ENCODE measurements at regions not wholly inside any gene's neighbourhood (a gene's known extent, or its start where the extent isn't known, plus 50 kb on each side); places are given as distances from the start of the nearest gene placed in this dataset.
"Not testable (repeated sequence)": the region's sequence is repeated elsewhere in the genome, so short reads cannot be mapped to it uniquely, and the experiment has no call there.

DNA sequence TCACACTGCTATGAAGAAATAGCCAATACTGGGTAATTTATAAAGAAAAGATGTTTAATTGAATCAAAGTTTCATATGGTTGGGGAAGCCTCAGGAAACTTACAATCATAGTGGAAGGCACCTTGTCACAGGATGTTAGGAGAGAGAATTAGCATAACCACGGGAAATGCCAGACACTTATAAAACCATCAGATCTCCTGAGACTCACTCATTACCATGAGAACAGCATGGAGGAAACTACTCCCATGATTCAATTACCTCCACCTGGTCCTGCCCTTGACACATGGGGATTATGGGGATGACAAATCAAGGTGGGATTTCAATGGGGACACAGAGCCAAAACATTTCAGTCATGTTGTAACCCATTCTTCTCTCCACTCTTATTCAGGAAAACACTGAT is 472.9 kb upstream of the FSIP2 start:
- DNase-seq (ENCODE audit: low read depth): no peak

DNA sequence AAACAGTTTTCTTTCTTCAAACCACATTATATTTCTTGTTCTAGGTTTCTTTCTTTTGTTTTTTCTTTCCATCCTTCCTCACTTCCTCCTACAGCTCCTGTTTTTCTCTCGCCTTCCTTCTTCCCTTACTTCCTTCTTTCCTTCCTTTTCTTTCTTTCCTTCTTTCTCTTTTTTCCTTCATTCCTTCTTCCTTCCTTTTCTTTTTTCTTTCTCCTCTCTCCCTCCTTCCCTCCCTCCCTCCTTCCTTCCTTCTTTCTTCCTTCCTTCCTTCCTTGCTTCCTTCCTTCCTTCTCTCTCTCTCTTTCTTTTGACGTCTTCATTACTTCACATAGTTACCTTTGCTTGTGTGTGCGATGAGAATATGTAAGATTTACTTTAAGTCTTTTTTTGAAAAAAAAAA is 470.0 kb upstream of the FSIP2 start:
- DNase-seq (ENCODE audit: low read depth): no peak

DNA sequence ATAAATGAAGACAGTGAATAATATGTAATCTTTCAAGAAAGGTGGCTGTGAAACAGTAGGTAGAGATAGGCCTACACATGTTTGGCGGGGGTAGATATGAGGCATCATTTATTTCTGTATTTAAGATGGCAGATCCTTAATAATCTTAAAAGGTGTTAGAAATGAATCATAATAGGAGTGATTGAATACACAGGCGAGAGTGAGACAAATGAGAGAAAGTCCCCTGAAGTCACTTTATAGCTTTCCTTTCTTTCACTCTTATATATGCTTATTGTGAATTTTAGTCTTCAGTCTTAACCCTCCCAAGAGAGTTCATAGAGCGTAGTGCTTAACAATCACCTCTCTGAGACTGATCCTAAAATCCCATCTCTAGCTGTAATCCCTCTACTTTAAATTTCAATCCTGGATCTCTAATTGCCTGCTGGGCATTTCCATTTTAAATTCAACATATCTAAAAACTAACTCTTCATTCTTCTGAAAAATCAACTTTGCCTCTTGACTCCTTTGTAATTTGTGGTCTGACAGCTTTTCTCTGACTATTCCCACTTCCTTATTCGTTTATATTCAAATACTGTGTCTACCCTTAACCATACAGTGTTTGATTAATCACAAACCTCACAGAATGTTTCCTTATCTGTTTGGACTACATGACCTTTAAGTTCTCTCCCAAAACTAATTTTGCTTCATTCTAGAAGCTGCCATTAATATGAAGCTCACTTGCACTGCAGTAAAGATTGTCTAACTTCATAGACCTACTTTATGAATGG is 463.7 kb upstream of the FSIP2 start:
- no peak for DNase-seq (ENCODE audit: low read depth)

DNA sequence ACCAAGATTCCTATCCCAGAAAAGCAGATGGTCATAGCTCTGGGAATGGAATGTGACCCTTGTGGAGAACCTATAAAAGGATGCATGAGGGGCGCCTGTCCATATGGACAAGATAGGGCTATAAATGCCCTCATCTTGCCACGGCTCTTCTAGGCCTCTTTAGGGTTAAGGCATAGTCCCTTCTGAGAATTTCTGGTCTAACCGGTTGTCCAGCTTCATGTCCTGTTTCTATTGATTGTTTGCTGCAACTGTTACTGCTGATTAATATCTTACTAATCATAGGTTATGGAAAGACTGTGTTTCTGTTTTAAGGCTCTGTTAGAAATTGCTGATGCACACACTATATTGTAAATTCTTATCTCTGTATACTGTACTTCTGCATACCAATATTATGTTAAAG is 462.6 kb upstream of the FSIP2 start:
- not testable (repeated sequence) for DNase-seq (ENCODE audit: low read depth)

DNA sequence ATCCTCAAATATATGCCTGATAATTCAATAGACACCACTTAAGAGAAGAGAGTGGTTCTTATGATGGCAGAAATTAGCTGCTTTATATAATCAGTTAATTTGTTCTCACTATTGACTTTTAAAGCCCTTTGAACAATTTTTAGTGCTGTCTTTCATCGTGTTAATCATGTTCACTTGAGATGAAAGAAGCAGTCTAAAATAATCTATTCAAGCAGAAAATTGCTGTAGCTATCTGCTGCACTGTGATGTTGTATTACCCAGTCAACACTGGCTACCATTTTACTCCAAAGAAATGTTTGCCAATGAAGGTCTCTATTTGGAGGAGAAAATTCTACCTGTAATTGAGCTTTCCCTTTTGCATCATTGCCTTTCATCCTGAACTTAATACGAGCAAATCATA is 459.8 kb upstream of the FSIP2 start:
- no peak for DNase-seq (ENCODE audit: low read depth)

DNA sequence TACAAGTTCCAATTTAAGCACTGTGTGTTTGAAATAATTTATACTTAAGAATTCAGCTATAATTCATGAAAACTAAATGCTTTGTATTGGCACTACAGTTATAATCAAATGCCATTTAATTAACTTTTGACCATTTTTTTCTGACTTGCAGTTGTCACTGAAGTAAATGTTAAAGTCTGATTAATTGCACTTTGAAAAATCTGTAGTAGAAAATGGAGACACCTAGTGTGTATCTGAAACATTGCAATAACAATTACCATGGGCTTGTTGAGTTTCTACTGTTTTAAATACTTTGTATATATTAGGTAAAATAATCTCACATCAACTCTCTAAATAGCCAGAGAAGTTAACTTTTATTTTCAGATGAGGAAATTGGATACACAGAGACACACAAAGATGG is 458.6 kb upstream of the FSIP2 start:
- DNase-seq (ENCODE audit: low read depth): no peak

DNA sequence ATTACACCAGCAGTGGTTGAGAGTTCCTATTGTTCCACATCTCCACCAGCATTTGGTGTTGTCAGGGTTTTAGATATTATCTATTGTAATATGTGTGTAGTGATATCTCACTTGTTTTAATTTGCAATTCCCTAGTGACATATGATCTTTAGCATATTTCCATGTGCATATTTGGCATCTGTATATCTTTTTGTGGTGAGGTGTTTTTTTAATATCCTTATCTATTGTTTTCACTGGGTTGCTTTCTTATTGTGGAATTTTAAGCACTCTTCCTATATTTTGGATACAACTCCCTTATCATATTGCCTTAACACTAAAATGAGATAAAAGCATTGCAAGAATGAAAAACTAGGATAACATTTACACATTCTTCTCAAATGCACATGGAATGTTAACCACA is 453.9 kb upstream of the FSIP2 start:
- no peak for DNase-seq (ENCODE audit: low read depth)

DNA sequence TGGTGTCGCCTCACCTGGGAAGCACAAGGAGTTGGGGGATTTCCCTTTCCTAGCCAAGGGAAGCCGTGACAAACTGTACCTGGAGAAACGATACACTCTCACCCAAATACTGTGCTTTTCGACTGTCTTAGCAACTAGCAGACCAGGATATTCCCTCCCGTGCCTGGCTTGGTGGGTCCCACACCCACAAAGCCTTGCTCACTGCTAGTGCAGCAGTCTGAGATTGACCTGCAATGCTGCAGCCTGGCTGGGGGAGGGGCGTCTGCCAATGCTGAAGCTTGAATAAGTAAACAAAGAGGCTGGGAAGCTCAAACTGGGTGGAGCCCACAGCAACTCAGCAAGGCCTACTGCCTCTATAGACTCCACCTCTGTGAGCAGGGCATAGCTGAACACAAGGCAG is 448.6 kb upstream of the FSIP2 start:
- DNase-seq (ENCODE audit: low read depth): not testable (repeated sequence)

DNA sequence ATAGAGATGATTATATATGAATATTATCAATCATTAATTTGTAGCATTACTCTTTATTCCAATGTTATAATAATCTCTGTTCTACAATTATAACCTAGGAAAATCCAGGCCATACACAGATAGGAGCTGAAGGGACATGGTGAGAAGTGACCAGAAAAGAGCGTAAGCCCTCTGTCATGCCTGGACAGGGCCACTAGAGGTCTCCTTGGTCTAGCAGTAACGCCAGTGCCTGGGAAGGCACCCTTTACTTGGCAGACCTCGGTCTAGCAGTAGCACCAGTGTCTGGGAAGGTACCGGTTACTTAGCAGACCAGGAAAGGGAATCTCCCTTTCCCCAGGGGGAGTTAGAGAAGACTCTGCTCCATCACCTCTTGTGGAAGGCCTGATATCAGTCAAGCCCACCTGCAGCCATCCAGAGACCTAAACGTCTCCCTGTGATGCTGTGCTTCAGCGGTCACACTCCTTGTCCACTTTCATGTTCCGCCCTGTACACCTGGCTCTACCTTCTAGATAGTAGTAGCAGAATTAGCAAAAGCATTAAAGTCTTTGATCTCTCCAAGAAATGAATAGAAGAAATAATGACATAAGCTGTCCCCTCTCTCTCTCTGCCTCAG is 447.5 kb upstream of the FSIP2 start:
- DNase-seq (ENCODE audit: low read depth): no peak

DNA sequence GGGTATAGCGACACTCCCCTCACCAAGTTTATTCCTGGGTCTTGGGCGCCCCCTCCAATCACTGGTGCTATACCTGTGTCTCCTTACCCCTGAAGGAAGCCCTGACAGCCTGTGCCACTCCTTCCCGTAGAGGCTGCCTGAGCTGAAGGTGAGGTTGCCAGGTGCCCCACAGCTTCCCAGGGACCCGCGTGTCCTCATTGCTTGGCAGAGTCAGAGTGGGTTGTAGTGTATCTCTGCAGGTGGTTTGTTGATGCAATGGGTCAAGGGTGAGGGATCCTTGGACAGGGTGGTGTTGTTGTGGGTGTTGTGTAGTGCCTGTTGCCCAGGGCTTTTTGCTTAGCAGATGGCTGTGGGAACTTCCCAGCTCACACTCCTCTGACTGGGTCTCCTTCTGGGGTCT is 438.7 kb upstream of the FSIP2 start:
- no peak for DNase-seq (ENCODE audit: low read depth)

DNA sequence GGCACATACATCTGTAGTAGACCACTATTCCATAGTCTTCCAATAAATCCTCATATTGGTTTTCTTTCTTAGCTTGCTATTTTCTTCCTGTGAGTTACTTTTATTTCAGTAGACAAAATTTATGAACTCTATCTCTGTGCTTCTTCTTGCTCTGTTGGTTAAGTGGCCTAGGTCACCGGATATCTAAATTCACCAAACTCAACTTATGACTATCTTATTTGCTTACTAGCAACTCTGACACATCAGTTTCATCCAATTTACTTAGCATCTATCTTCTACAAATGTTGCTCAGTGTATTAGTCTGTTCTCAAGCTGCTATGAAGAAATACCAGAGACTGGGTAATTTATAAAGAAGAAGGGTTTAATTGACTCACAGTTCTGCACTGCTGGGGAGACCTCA is 432.5 kb upstream of the FSIP2 start:
- no peak for DNase-seq (ENCODE audit: low read depth)

DNA sequence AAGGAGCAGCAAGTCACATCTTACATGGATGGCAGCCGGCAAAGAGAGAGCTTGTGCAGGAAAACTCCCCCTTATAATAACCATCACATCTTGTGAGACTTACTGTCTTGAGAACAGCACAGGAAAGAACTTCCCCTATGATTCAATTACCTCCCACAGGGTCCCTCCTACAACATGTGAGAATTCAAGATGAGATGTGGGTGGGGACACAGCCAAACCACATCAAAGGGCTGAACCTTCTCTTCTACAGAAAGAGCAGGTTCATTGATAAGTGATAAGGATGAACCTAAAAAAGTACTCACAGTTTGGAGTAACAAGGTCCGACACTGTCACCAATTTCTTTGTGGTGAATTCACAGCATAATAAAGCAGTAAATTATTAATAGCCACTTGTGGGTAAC is 422.2 kb upstream of the FSIP2 start:
- no peak for DNase-seq (ENCODE audit: low read depth)

DNA sequence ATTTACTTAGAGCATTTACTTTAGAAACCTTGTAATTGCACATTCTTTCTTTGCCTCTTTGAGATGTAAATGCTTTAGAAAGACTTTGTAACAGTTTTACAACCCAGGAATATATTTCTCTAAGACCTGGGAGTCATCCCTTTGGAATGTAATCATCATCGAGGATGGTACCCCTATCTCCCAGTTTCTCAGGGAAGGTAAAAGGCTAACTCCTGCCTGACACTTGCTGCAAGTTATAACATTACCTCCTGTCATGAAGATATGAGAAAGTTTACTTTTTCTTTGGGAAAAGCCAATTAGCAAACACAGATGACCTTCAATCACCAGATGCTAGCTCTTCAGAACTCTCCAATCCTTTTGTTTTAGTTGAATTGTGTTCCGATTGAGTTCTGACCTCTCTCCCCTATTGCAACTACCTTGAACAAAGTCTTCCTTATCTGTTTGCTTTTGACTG is 420.3 kb upstream of the FSIP2 start:
- DNase-seq (ENCODE audit: low read depth): no peak

DNA sequence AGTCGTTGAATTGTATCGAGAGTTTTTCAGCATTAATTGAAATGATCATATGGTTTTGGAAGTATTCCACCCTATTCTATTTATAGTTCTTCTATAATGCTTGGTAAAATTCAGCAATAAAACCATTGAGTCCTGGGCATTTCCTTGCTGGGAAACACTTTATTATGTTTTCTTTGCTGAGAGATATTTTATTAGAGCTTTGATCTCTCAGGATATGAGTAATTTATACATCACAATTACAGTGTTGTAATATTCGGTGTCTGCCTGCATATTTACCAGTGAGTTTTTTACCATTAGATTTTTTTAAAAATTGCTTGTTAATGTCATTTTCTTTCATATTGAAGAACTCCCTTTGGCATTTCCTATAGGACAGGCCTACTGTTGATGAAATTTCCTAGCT is 402.7 kb upstream of the FSIP2 start:
- no peak for DNase-seq (ENCODE audit: low read depth)

DNA sequence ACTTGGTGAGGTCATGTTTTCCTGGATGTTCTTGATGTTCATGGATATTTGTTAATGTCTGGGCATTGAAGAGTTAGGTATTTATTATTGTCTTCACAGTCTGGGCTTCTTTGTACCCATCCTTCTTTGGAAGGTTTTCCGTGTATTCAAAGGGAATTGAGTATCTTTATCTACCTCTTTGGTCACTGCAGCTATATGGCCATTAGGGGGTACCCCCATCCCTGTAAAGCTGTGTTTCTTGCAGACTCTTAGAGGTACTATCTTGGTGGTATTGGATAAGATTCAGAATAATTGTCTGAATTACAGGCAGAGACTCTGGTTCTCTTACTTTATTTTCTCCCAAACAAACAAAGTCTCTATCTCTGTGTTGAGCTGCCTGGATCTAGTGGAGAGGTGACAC is 401.6 kb upstream of the FSIP2 start:
- DNase-seq (ENCODE audit: low read depth): no peak

DNA sequence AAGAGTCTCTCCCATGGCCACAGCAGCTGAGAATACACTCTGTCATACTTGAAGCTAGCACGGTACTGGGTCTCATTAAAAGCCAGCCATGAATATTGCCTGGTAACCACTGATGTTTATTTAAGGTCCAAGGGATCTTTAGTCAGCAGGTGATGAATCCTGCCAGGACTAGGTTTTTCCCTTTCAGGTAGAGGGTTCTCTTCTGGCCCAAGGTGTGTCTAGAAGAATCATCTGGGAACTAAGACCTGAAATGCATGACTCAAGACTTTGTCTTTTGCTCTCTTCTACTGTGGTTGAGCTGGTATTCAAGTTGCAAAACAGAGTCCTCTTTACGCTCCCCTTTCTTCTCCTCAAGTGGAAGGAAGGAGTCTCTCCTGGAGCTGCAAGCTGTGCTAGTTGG is 400.5 kb upstream of the FSIP2 start:
- DNase-seq (ENCODE audit: low read depth): no peak

DNA sequence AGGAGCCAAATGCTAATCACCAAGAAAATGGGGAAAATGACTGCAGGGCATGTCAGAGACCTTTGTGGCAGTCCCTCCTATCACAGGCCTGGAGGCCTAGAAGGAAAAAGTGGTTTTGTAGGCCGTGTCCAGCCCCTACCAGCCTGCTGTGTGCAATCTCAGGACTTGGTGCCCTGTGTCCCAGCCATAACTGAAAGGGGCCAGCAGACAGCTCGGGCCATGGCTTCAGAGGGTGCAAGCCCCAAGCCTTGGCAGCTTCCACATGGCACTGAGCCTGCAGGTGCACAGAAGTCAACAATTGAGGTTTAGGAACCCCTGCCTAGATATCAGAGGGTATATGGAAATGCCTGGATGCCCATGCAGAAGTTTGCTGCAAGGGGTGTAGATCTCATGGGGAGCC is 391.2 kb upstream of the FSIP2 start:
- no peak for DNase-seq (ENCODE audit: low read depth)

DNA sequence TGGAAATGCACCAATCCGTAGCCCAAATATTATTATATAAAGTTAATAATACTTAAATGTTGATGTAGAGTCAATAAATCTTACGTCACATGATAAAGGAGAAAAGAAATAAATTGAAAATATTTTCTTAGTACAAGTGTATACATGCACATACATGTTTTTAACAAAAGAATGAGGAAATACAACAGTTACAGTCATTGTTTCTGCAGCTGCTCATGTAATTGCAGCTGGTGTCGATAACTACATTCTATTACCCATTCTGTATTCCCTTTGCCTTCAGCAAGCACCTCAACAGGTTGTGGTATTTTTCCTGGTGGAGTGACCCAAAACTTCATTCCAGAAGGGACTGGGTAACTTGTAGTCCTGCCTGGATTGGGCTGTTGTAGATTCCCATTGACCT is 377.8 kb upstream of the FSIP2 start:
- no peak for DNase-seq (ENCODE audit: low read depth)

DNA sequence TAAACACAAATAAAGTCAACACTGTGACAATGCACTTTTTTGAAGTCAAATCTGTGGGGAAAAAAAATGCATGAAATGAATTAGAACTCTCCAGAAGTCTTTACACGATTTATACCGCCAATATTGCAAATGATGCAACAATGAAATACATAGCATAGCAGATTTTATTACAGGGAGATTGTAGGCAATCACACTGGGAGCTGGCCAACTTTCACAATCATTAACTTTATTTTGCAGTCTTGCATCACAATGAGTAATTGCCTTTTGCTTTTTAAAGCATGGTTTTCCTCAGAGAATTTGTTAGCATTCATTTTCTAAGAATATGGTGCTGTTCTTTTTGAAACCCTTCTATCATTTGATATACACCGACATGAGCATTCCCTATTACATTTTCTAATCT is 366.4 kb upstream of the FSIP2 start:
- no peak for DNase-seq (ENCODE audit: low read depth)

DNA sequence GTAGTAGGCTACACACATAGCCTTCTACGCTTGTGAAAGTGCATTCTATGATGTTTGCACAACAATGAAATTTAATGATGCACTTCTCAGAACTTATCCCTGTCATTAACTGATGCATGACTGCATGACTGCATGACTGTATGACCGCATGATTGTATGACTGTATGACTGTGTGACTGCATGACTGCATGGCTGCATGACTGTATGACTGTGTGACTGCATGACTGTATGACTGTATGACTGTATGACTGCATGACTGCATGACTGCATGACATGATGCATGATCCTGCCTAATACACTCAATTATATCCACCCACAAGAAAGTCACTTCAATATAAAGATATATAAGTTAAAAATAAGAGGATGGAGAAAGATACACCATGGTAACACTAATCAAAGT is 365.4 kb upstream of the FSIP2 start:
- DNase-seq (ENCODE audit: low read depth): no peak

DNA sequence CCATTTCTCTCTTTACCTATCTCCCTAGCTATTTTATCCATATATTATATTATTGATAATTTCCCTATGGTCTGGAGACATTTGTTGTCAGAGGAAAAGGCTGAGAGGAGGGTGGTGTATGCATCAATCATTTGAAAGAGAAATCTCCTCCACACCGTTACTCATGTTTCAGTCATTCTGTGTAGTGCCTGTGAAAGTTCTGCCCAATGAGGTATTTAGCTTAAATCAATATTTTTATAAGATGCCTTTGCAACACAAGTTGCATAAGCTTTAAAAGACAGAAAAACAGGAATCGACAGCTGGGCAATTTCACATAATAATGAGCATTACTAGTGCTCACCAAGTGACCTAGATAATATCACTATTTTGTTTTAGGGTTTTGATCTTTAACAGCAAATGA is 363.7 kb upstream of the FSIP2 start:
- no peak for DNase-seq (ENCODE audit: low read depth)

DNA sequence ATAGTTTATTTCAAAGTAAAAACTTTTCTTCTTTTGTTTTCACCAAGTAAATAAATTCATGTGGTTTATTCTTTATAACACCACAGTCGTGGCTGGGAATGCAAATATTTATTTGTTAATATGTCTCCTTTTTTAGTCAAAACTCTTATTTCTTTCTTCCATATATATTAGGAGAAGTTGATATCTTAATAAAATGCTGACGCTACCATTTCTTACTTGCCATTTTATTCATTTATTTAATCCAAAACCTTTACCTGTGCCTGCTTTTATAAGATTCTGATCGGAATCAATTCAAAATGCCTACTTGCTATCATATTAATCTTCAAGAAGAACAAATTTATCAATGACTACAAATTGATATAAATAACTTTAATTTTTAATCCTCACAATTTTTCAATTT is 362.9 kb upstream of the FSIP2 start:
- no peak for DNase-seq (ENCODE audit: low read depth)

DNA sequence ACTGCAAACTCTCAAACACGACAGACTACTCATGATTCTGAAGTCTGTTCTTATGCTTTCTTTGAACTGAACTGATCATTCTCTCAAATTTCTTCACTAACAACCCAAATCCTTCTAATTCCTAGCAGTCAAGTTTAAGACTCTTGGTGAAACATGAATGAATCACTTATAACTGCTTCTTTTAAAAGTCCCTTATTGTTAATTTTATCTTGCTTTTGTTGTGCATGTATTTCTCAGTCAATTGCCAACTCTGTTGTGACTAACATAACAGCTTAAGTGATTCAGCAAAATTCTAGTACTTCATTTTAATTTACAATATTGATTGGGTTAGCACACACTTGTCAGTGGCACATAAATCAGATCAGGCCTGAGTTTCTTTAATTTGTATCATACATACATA is 357.0 kb upstream of the FSIP2 start:
- no peak for DNase-seq (ENCODE audit: low read depth)
